ENCODE measurements at regions not wholly inside any gene's neighbourhood (a gene's known extent, or its start where the extent isn't known, plus 50 kb on each side); places are given as distances from the start of the nearest gene placed in this dataset.
A peak's percentile ranks its signal among the peaks of the same experiment; 100 is the strongest.

DNA sequence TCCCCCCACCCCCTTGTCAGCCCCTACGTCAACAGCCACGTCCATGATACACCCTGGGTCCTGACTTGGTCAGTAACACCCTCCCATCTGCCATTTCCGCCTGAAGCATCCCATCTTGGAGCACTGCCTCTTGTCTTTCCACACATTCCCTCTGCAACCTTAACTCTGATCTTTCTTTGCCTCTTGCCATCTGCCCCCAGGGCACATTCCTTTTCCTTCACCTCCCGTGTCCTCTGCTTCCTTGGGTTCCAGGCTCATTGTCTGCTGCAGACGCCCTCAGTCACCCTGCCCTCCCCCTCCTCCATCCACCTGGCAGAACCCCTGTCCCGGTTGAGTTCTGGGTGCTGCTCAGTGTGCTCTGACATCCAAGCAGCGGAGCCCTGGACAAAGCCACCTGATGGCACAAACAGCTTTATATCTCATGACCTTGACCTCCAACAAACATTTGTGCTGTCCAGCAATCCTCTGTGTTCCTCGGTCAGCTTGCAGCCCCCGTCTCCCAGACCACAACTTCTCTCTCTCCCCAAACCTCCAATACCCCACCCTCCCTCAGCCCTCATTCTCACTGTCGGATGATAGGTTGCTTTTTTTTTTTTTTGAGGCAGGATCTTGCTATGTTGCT is 97.7 kb upstream of the IER5L start:
- H3K4me3 Mint-ChIP-seq = no peak overlapping the region
- peaks cover 11% of the 10 kb centered on the region for H3K4me1 ChIP-seq (ENCODE audit: insufficient read depth, low read length)
- no peaks in the 10 kb centered on the region for H3K36me3 Mint-ChIP-seq
- POLR2A ChIA-PET = interaction anchor here (0.7 kb wide), 2 partner anchors 17 to 109 kb away, joined by 3 to 15 read pairs; no protein-coding TSS in a partner anchor
- peak in 1 of 5 donors; percentile 23 for DNase-seq
- peaks cover 14 to 20% (median 15%) of the 10 kb centered on the region in 3 donors for H3K4me1 Mint-ChIP-seq
- no peaks in the 10 kb centered on the region for H3K9me3 ChIP-seq (ENCODE audit: low read length)
- no peaks in the 10 kb centered on the region for H3K27me3 ChIP-seq (ENCODE audit: insufficient read depth, low read length, poor library complexity, severe bottlenecking)
- peak overlapping the region in 1 of 8 donors; percentile 11 for H3K27ac Mint-ChIP-seq
- no peaks in the 10 kb centered on the region for H3K9me3 Mint-ChIP-seq
- no peak overlapping the region for H3K27ac ChIP-seq (ENCODE audit: low read depth, low read length)
- peaks cover 4 to 6% of the 10 kb centered on the region in 2 donors for H3K27me3 Mint-ChIP-seq
- CTCF ChIA-PET = no interaction called here
- H3K36me3 ChIP-seq (ENCODE audit: insufficient read depth, low read length) = no peaks in the 10 kb centered on the region
- H3K4me3 ChIP-seq (ENCODE audit: low read length) = no peak overlapping the region

DNA sequence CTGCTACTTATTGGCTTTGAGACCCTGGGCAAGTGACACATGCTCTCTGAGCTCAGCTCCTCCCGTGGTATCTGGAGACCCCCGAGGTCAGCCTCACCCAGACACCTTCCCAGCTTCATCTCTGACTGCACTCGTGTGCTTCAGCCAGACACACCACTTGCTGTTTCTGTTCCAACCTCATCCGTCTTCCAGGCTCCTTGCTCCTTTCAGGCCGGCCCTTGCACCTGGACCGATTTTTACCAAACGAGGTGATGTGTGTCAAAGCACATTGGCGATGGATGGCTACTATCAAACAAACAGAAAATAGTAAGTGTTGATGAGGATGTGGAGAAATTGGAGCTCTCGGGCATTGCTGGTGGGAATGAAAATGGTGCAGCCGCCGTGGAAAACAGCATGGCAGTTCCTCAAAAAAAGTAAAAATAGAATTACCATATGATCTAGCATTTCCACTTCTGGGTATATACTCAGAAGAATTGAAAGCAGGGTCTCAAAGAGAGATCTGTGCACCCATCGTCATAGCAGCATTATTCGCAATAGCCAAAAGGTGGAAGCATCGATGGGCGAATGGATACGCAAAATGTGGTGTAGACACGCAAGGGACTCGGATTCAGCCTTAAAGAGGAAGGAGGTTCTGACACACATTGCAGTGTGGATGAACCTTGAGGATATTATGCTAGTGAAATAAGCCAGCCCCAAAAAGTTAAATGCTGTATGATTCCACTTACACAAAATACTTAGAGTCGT is 96.1 kb upstream of the IER5L start:
- DNase-seq = peak in 1 of 5 donors; percentile 30
- H3K27me3 ChIP-seq (ENCODE audit: insufficient read depth, low read length, poor library complexity, severe bottlenecking) = no peaks in the 10 kb centered on the region
- ChIA-PET POLR2A (no interaction called here), CTCF (interaction anchor here (1.4 to 2.0 kb wide), 2 partner anchors 53 to 96 kb away, joined by 4 to 5 read pairs; partner anchors contain the start of gene IER5L)
- no peak overlapping the region for H3K4me3 ChIP-seq (ENCODE audit: low read length)
- H3K4me1 Mint-ChIP-seq = peaks cover 24 to 30% (median 24%) of the 10 kb centered on the region in 3 donors
- no peak overlapping the region for H3K27ac Mint-ChIP-seq
- no peaks in the 10 kb centered on the region for H3K36me3 Mint-ChIP-seq
- no peaks in the 10 kb centered on the region for H3K36me3 ChIP-seq (ENCODE audit: insufficient read depth, low read length)
- peaks cover 4 to 6% of the 10 kb centered on the region in 2 donors for H3K27me3 Mint-ChIP-seq
- no peaks in the 10 kb centered on the region for H3K9me3 Mint-ChIP-seq
- H3K27ac ChIP-seq (ENCODE audit: low read depth, low read length) = no peak overlapping the region
- H3K4me1 ChIP-seq (ENCODE audit: insufficient read depth, low read length) = peaks cover 21% of the 10 kb centered on the region
- no peaks in the 10 kb centered on the region for H3K9me3 ChIP-seq (ENCODE audit: low read length)
- no peak overlapping the region for H3K4me3 Mint-ChIP-seq

GRCh38 chr9:129273136-129273895 is 95.3 kb upstream of the IER5L start:
- no peaks in the 10 kb centered on the region for H3K36me3 Mint-ChIP-seq
- H3K9me3 ChIP-seq (ENCODE audit: low read length) = no peaks in the 10 kb centered on the region
- H3K36me3 ChIP-seq (ENCODE audit: insufficient read depth, low read length) = no peaks in the 10 kb centered on the region
- peaks cover 26 to 35% (median 29%) of the 10 kb centered on the region in 3 donors for H3K4me1 Mint-ChIP-seq
- H3K27ac Mint-ChIP-seq = peak overlapping the region in 1 of 8 donors; percentile 63
- no peaks in the 10 kb centered on the region for H3K27me3 ChIP-seq (ENCODE audit: insufficient read depth, low read length, poor library complexity, severe bottlenecking)
- peaks cover 4 to 6% of the 10 kb centered on the region in 2 donors for H3K27me3 Mint-ChIP-seq
- no peak overlapping the region for H3K27ac ChIP-seq (ENCODE audit: low read depth, low read length)
- peak in 1 of 5 donors; percentile 19 for DNase-seq
- ChIA-PET CTCF (interaction anchor here (1.0 to 2.0 kb wide), 5 partner anchors 52 to 142 kb away, joined by 3 to 5 read pairs (median 3); partner anchors contain the start of gene IER5L), POLR2A (no interaction called here)
- no peaks in the 10 kb centered on the region for H3K9me3 Mint-ChIP-seq
- H3K4me3 ChIP-seq (ENCODE audit: low read length) = no peak overlapping the region
- H3K4me3 Mint-ChIP-seq = no peak overlapping the region
- H3K4me1 ChIP-seq (ENCODE audit: insufficient read depth, low read length) = peaks cover 27% of the 10 kb centered on the region

DNA sequence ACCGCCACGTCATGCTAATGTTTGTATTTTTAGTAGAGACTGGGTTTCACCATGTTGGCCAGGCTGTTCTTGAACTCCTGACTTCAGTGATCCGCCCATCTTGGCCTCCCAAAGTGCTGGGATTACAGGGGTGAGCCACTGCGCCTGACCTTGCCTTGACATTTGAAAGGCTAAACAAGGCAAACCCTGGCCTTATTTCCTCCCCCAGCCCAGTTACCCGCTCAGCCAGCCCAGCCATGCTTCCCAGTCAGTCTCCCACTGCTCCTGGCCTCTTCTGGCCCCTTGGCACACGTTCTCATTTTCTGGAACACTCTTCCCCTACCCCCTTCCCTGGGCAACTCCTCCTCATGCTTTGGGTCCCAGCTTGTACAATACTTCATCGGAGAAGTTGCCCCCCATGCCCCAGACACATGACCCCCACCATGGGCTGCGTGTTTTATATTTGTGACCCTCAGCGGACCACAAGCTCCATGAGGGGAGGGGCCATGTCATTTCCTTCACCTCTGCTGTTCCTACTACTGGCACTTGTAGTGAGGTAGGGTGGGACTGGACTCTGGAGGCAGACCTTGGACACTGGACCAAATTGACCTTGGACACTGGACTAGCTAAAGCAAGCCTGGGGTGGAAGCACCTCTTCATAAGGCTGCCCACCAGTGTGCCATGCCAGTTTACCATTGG is 94.4 kb upstream of the IER5L start:
- Histone ChIP-seq H3K9me3 (ENCODE audit: low read length) (no peaks in the 10 kb centered on the region), H3K27me3 (ENCODE audit: insufficient read depth, low read length, poor library complexity, severe bottlenecking) (no peaks in the 10 kb centered on the region), H3K27ac (ENCODE audit: low read depth, low read length) (no peak overlapping the region), H3K4me3 (ENCODE audit: low read length) (no peak overlapping the region), H3K4me1 (ENCODE audit: insufficient read depth, low read length) (peaks cover 27% of the 10 kb centered on the region), H3K36me3 (ENCODE audit: insufficient read depth, low read length) (no peaks in the 10 kb centered on the region)
- CTCF ChIA-PET = interaction anchor here (1.0 to 2.0 kb wide), 5 partner anchors 51 to 141 kb away, joined by 3 to 5 read pairs (median 3); partner anchors contain the start of gene IER5L
- H3K27me3 Mint-ChIP-seq = peaks cover 4 to 6% of the 10 kb centered on the region in 2 donors
- peak in 1 of 5 donors; percentile 18 for DNase-seq
- H3K36me3 Mint-ChIP-seq = no peaks in the 10 kb centered on the region
- peaks cover 26 to 35% (median 29%) of the 10 kb centered on the region in 3 donors for H3K4me1 Mint-ChIP-seq
- H3K27ac Mint-ChIP-seq = peak overlapping the region in 2 of 8 donors; percentile 63 to 84
- H3K9me3 Mint-ChIP-seq = no peaks in the 10 kb centered on the region
- H3K4me3 Mint-ChIP-seq = peak overlapping the region in 3 of 7 donors; percentile 41 to 69 (median 59)
- POLR2A ChIA-PET = no interaction called here

DNA sequence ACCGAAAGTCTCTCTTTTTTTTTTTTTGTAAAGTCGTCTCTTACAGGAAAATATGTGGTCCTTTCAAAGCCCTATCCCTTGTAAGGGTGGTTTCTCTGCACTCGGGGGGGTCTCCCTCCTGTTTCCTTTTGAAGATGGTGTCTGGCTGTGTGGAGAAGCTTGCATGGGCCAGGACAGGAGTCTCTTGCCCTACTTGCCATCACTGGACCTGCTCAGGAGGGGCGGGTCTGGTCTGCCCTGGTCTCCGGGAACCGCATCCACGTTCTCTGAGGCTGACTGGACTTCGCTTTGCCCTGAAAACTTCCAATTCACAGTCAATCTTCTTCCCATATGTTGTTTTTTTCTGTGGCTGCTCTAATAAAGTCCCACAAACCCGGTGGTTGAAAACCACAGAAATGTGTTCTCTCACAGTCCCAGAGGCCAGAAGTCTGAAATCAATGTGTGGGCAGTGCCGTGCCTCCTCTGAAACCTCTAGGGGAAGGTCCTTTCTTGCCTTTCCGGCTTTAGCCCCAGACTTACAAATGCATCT is 92.9 kb upstream of the IER5L start:
- CTCF ChIA-PET = no interaction called here
- POLR2A ChIA-PET = interaction anchor here (1.2 kb wide), 1 partner anchor 36 kb away, joined by 3 read pairs; no protein-coding TSS in a partner anchor
- Mint-ChIP-seq H3K4me3 (peak overlapping the region; percentile 14 to 88 (median 76)), H3K36me3 (no peaks in the 10 kb centered on the region), H3K27me3 (peaks cover 2 to 6% of the 10 kb centered on the region in 2 donors), H3K4me1 (peaks cover 26 to 35% (median 29%) of the 10 kb centered on the region in 3 donors), H3K27ac (peak overlapping the region; percentile 13 to 93 (median 84)), H3K9me3 (no peaks in the 10 kb centered on the region)
- Histone ChIP-seq H3K9me3 (ENCODE audit: low read length) (no peaks in the 10 kb centered on the region), H3K27me3 (ENCODE audit: insufficient read depth, low read length, poor library complexity, severe bottlenecking) (no peaks in the 10 kb centered on the region), H3K4me1 (ENCODE audit: insufficient read depth, low read length) (peaks cover 27% of the 10 kb centered on the region), H3K36me3 (ENCODE audit: insufficient read depth, low read length) (no peaks in the 10 kb centered on the region), H3K27ac (ENCODE audit: low read depth, low read length) (no peak overlapping the region), H3K4me3 (ENCODE audit: low read length) (peak overlapping the region; percentile 48)
- peak in 3 of 5 donors; percentile 6 to 46 (median 34) for DNase-seq

- no peaks in the 10 kb centered on the region for H3K36me3 Mint-ChIP-seq
- peaks cover 26 to 35% (median 29%) of the 10 kb centered on the region in 3 donors for H3K4me1 Mint-ChIP-seq
- CTCF ChIA-PET = no interaction called here
- peaks cover 2 to 6% of the 10 kb centered on the region in 2 donors for H3K27me3 Mint-ChIP-seq
- H3K9me3 ChIP-seq (ENCODE audit: low read length) = no peaks in the 10 kb centered on the region
- peak in 3 of 5 donors; percentile 36 to 66 (median 41) for DNase-seq
- peak overlapping the region; percentile 14 to 88 (median 76) for H3K4me3 Mint-ChIP-seq
- no peak overlapping the region for H3K27ac ChIP-seq (ENCODE audit: low read depth, low read length)
- H3K9me3 Mint-ChIP-seq = no peaks in the 10 kb centered on the region
- no peaks in the 10 kb centered on the region for H3K36me3 ChIP-seq (ENCODE audit: insufficient read depth, low read length)
- POLR2A ChIA-PET = no interaction called here
- H3K4me1 ChIP-seq (ENCODE audit: insufficient read depth, low read length) = peaks cover 27% of the 10 kb centered on the region
- H3K27ac Mint-ChIP-seq = peak overlapping the region in 7 of 8 donors; percentile 13 to 92 (median 84)
- no peaks in the 10 kb centered on the region for H3K27me3 ChIP-seq (ENCODE audit: insufficient read depth, low read length, poor library complexity, severe bottlenecking)
- H3K4me3 ChIP-seq (ENCODE audit: low read length) = peak overlapping the region; percentile 48
These were observed 92.1 kb upstream of the IER5L start for GRCh38 chr9:129270205-129270604.

GRCh38 chr9:129267141-129267540 is 89.1 kb upstream of the IER5L start:
- no peak overlapping the region for H3K27ac ChIP-seq (ENCODE audit: low read depth, low read length)
- CTCF ChIA-PET = interaction anchor here (0.6 kb wide), 1 partner anchor 458 kb away, joined by 3 read pairs; no protein-coding TSS in a partner anchor
- no peaks in the 10 kb centered on the region for H3K27me3 ChIP-seq (ENCODE audit: insufficient read depth, low read length, poor library complexity, severe bottlenecking)
- no peak overlapping the region for H3K4me3 ChIP-seq (ENCODE audit: low read length)
- no peak overlapping the region for H3K27ac Mint-ChIP-seq
- POLR2A ChIA-PET = no interaction called here
- peaks cover 25 to 28% (median 28%) of the 10 kb centered on the region in 3 donors for H3K4me1 Mint-ChIP-seq
- no peak overlapping the region for H3K4me3 Mint-ChIP-seq
- peaks cover 27% of the 10 kb centered on the region for H3K4me1 ChIP-seq (ENCODE audit: insufficient read depth, low read length)
- peaks cover 5 to 14% of the 10 kb centered on the region in 2 donors for H3K27me3 Mint-ChIP-seq
- no peaks in the 10 kb centered on the region for H3K9me3 Mint-ChIP-seq
- H3K36me3 ChIP-seq (ENCODE audit: insufficient read depth, low read length) = no peaks in the 10 kb centered on the region
- DNase-seq = no peak
- H3K36me3 Mint-ChIP-seq = no peaks in the 10 kb centered on the region
- no peaks in the 10 kb centered on the region for H3K9me3 ChIP-seq (ENCODE audit: low read length)
